Endothelial cell (in vitro differentiated cells): ENCODE measurements at regions not wholly inside any gene's neighbourhood (a gene's known extent, or its start where the extent isn't known, plus 50 kb on each side); places are given as distances from the start of the nearest gene placed in this dataset.
A peak's percentile ranks its signal among the peaks of the same experiment; 100 is the strongest.

Source experiments
- DNase-seq: peaks from one replicate; pipeline ENCODE4 v3.0.0; 2021; ENCODE audit warnings: low spot score
- H3K27ac Mint-ChIP-seq: one replicate; pipeline ENCODE4 v1.8.0; 2021; ENCODE audit warnings: mixed read lengths, inconsistent platforms; ENCODE audit not compliant: unreplicated experiment
- H3K27me3 Mint-ChIP-seq: one replicate; pipeline ENCODE4 v1.8.0; 2021; ENCODE audit warnings: mild to moderate bottlenecking, moderate library complexity, mixed read lengths, inconsistent platforms; ENCODE audit not compliant: unreplicated experiment
- H3K36me3 Mint-ChIP-seq: one replicate; pipeline ENCODE4 v1.8.0; 2021; ENCODE audit warnings: mild to moderate bottlenecking, low read depth, mixed read lengths, inconsistent platforms; ENCODE audit not compliant: unreplicated experiment
- H3K4me1 Mint-ChIP-seq: one replicate; pipeline ENCODE4 v1.8.0; 2021; ENCODE audit warnings: mild to moderate bottlenecking, mixed read lengths, inconsistent platforms; ENCODE audit not compliant: unreplicated experiment
- H3K4me3 Mint-ChIP-seq: one replicate; pipeline ENCODE4 v1.8.0; 2021; ENCODE audit warnings: mild to moderate bottlenecking, mixed read lengths, inconsistent platforms; ENCODE audit not compliant: unreplicated experiment
- H3K9me3 Mint-ChIP-seq: one replicate; pipeline ENCODE4 v1.8.0; 2021; ENCODE audit warnings: mixed read lengths, inconsistent platforms; ENCODE audit not compliant: unreplicated experiment
- TF ChIP-seq, protein P1 (sequence below): fragments of 200-600 bp; sonication (generic); IDR thresholded peaks from one replicate; pipeline ENCODE4 v1.5.0; 2021; ENCODE audit warnings: antibody characterized with exemption; ENCODE audit not compliant: unreplicated experiment

DNA sequence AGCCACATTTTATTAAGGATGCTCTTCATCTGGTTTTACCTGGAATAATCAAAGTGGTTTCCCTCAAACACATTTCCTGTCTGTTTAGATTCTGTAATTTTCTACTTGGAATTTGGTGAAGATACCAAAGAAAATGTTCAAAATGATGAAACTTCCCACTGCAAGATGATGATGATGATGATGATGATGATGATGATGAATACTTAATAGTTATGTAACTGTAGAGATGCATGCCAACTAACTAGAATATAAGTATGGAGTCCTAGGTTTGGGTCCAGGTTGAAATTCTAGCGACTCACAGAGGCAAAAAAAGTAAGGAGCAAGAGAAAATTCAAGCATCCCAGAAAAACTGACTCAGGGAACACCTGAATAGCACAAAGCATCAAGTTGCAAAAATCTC, 104.0 kb upstream of the KIAA1217 start:
- no peaks in the 10 kb centered on the region for H3K4me1 Mint-ChIP-seq
- DNase-seq = no peak
- no peak overlapping the region for H3K4me3 Mint-ChIP-seq
- no peak overlapping the region for H3K27ac Mint-ChIP-seq
- H3K9me3 Mint-ChIP-seq = no peaks in the 10 kb centered on the region
- TF ChIP-seq, protein P1, sequence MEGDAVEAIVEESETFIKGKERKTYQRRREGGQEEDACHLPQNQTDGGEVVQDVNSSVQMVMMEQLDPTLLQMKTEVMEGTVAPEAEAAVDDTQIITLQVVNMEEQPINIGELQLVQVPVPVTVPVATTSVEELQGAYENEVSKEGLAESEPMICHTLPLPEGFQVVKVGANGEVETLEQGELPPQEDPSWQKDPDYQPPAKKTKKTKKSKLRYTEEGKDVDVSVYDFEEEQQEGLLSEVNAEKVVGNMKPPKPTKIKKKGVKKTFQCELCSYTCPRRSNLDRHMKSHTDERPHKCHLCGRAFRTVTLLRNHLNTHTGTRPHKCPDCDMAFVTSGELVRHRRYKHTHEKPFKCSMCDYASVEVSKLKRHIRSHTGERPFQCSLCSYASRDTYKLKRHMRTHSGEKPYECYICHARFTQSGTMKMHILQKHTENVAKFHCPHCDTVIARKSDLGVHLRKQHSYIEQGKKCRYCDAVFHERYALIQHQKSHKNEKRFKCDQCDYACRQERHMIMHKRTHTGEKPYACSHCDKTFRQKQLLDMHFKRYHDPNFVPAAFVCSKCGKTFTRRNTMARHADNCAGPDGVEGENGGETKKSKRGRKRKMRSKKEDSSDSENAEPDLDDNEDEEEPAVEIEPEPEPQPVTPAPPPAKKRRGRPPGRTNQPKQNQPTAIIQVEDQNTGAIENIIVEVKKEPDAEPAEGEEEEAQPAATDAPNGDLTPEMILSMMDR = no peak
- no peaks in the 10 kb centered on the region for H3K36me3 Mint-ChIP-seq
- no peaks in the 10 kb centered on the region for H3K27me3 Mint-ChIP-seq

DNA sequence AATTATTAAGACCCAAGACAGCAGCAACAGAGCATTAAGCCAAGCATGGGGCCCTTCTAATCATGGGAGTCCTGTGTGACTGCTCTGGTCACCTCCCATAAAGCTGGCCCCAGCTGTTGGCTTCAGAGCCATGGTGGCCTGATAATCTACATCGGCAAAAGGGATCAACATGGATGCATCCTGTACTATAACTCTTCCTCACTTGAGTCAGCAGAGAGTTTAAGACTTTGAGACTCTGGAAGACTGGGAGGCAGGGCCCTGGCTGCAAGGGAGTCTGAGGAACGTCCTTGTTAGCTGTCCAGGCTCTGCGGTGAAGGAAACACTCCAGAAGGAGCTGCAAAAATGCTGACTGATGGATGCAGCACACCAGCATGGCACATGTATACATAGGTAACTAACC, 95.0 kb upstream of the KIAA1217 start:
- DNase-seq = no peak
- peaks cover 3% of the 10 kb centered on the region for H3K27me3 Mint-ChIP-seq
- H3K4me3 Mint-ChIP-seq = no peak overlapping the region
- H3K27ac Mint-ChIP-seq = no peak overlapping the region
- TF ChIP-seq, protein P1 = no peak
- H3K9me3 Mint-ChIP-seq = no peaks in the 10 kb centered on the region
- no peaks in the 10 kb centered on the region for H3K36me3 Mint-ChIP-seq
- H3K4me1 Mint-ChIP-seq = peaks cover 34% of the 10 kb centered on the region

DNA sequence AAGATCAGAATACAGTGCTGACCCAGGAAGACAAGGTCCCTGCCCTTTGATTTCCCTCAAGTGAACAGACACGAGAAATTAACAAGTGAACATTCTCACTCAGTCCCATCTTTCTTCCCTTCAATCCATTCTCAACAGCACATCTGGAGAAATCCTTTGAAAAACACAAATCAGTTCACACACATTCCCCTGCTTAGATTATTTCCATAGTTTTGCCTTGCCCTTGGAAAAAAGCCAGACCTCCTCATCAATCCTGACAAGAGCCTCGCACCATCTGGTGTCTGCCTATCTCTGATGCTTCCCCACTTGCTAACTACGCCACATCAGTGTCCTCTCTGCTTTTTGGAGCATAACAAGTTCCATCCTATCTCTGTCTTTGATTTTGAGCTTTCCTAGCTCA, 94.4 kb upstream of the KIAA1217 start:
- no peaks in the 10 kb centered on the region for H3K9me3 Mint-ChIP-seq
- H3K27ac Mint-ChIP-seq = peak overlapping the region; percentile 5
- no peak overlapping the region for H3K4me3 Mint-ChIP-seq
- H3K4me1 Mint-ChIP-seq = peaks cover 40% of the 10 kb centered on the region
- H3K27me3 Mint-ChIP-seq = peaks cover 3% of the 10 kb centered on the region
- no peaks in the 10 kb centered on the region for H3K36me3 Mint-ChIP-seq
- DNase-seq = no peak
- TF ChIP-seq, protein P1 = no peak

DNA sequence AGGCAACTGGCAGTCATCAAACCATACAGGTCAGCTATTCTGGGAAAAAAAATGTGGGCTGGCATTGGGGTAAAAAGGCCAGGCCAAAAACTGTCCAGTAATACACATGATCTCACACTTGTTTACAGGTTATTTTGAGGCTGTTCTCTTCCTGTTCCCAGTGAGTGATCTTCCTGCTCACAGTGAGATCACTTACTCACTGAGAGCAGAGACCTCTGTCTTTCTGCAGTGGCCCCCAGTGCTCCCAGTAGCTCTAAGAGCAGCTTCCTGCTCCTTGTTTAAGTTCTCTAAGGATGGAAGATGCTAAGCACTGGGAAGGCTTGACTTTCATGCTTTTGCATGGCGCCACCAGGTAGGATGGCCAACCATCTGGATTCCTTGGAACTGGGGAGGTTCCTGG, 93.5 kb upstream of the KIAA1217 start:
- H3K27me3 Mint-ChIP-seq = peaks cover 3% of the 10 kb centered on the region
- peaks cover 47% of the 10 kb centered on the region for H3K4me1 Mint-ChIP-seq
- no peak for DNase-seq
- H3K4me3 Mint-ChIP-seq = no peak overlapping the region
- no peaks in the 10 kb centered on the region for H3K9me3 Mint-ChIP-seq
- no peaks in the 10 kb centered on the region for H3K36me3 Mint-ChIP-seq
- H3K27ac Mint-ChIP-seq = peak overlapping the region; percentile 32
- TF ChIP-seq, protein P1 = no peak

DNA sequence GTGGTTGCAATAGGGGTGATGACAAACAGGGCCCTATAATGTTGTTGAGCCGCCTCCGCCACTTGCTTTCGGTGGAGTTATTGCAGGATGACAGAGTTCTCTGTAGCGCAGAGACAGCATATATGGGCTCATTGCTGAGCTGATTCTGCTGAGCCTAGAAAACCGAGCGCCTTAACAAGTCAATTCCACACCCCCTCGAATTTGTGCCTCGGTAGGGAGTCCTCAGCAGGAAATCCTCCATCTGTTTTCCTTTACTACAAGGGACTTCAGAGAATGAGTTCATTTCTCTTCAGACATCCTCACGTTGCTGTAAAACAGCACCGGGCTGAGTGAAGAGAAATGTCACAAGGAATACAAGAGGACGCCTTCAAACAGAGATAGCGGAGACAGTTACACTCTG, 90.7 kb upstream of the KIAA1217 start:
- peaks cover 50% of the 10 kb centered on the region for H3K4me1 Mint-ChIP-seq
- TF ChIP-seq, protein P1 = no peak
- peak overlapping the region; percentile 97 for H3K27ac Mint-ChIP-seq
- H3K4me3 Mint-ChIP-seq = no peak overlapping the region
- H3K27me3 Mint-ChIP-seq = peaks cover 2% of the 10 kb centered on the region
- H3K9me3 Mint-ChIP-seq = no peaks in the 10 kb centered on the region
- no peaks in the 10 kb centered on the region for H3K36me3 Mint-ChIP-seq
- DNase-seq = peak; percentile 12
